SK-MEL-5 (cell line): ENCODE measurements at regions not wholly inside any gene's neighbourhood (a gene's known extent, or its start where the extent isn't known, plus 50 kb on each side); places are given as distances from the start of the nearest gene placed in this dataset.

Source experiments
- DNase-seq: peaks from one replicate; pipeline ENCODE4 v3.0.0-alpha.2; 2016; ENCODE audit warnings: low read depth, low spot score
- in situ Hi-C: cut with HindIII; loops from 2 replicates; pipeline ENCODE4 v1.10.0; 2016; ENCODE audit warnings: low sequenced_read_pairs, high pct_unique_total_duplicates, low pct_unique_long_range_greater_than_20kb
- small RNA-seq, 2 experiments: library from RNA; depleted of rRNA; stranded (forward); fragments of <200 nt; gene quantifications; one replicate each; pipeline ENCODE3, GENCODE V24; 2014

- DNase-seq = no peak
- in situ Hi-C loops = no loop called here
These were observed 72.4 kb upstream of the POU3F1 start for GRCh38 chr1:38118976-38119375.

- DNase-seq = no peak
- in situ Hi-C loops = no loop called here
These were observed 70.9 kb upstream of the POU3F1 start for GRCh38 chr1:38117444-38117887.

- no peak for DNase-seq
- in situ Hi-C loops = no loop called here
These were observed 69.1 kb upstream of the POU3F1 start for GRCh38 chr1:38115682-38116202.

GRCh38 chr1:38115226-38115625, 68.6 kb upstream of the POU3F1 start:
- in situ Hi-C loops = no loop called here
- DNase-seq = no peak

- no peak for DNase-seq
- in situ Hi-C loops = no loop called here
These were observed 67.8 kb upstream of the POU3F1 start for GRCh38 chr1:38114241-38115026.

- DNase-seq = no peak
- in situ Hi-C loops = no loop called here
These were observed 66.6 kb upstream of the POU3F1 start for GRCh38 chr1:38113159-38113666.

GRCh38 chr1:38111589-38111988, 65.0 kb upstream of the POU3F1 start:
- no peak for DNase-seq
- in situ Hi-C loops = no loop called here

- in situ Hi-C loops = no loop called here
- no peak for DNase-seq
These were observed 58.7 kb upstream of the POU3F1 start for GRCh38 chr1:38105267-38105666.

- in situ Hi-C loops = no loop called here
- no peak for DNase-seq
These were observed 56.0 kb upstream of the POU3F1 start for GRCh38 chr1:38102636-38103035.

GRCh38 chr1:38101037-38101785, 54.6 kb upstream of the POU3F1 start:
- in situ Hi-C loops = no loop called here
- DNase-seq = no peak

GRCh38 chr1:38098101-38098847, 51.7 kb upstream of the POU3F1 start:
- no peak for DNase-seq
- in situ Hi-C loops = no loop called here

- in situ Hi-C loops = no loop called here
- DNase-seq = no peak
These were observed 50.8 kb upstream of the POU3F1 start for GRCh38 chr1:38097284-38097898.

Small RNA genes in the stretch of these regions (small RNA-seq; reads per million reads assigned to genes)
- gene RNU6-753P = 0 reads per million in 2 experiments
